ENCODE measurements at regions not wholly inside any gene's neighbourhood (a gene's known extent, or its start where the extent isn't known, plus 50 kb on each side); places are given as distances from the start of the nearest gene placed in this dataset.

DNA sequence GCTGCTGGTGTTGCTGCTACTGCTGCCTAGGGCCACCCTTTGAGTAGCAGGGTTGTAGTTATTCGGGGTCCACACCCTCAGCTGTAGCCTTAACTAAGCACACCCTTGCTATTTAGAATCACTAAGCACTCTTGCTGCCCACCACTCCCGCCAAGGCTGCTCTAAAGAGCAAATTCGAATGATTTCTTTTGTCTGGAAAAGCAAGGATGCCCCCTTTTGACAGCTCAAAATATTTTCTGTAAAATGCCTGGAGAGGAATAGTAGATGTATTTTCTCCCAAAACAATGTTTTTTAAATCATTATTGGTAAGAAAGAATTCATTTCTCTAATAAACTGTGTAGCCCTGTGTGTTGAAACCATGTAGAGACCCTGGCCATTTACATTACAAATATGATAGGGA, 80.8 kb upstream of the PAPOLG start:
- in situ Hi-C loops (cut with MboI), result no loop called here
- no peak overlapping the region for H3K4me2 ChIP-seq (ENCODE audit: control insufficient read depth, insufficient read depth)

DNA sequence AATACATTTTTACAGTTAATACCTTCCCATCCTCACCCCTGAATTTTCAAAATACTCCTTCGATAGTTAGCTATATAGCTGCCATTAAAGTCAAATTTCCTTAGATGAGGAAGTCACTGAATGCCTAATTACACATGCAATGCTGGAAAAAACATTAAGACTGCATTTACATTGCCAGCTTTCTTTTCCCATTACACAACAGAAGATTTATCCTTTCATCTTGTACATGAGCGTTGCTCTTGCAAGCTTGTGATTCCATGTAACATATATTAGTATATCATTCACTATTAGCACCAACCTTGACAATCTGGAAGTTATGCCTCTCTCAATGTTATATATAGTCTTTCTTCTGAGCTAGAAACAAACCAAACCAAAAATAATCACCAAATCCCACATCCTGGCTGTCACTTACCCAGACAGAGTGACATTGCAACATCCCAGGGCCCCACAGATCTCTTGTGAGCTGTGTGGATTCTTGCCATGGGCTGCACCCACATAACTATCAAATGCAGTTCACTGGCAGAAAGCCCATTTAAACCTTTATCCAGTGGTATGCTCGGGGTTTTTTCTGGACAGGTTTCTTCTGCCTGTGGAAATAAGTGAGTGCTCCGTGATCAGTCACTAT, 79.2 kb upstream of the PAPOLG start:
- in situ Hi-C loops (cut with MboI), result no loop called here
- H2AFZ ChIP-seq (ENCODE audit: control insufficient read depth, low read depth, low read length), result no peak overlapping the region
- no peak for TF ChIP-seq PAX8 (IDR thresholded peaks at IDR 0.05)
- no peak for TF ChIP-seq RFX5 (IDR thresholded peaks at IDR 0.05; ENCODE audit: low read depth, low read length)
- TF ChIP-seq POLR2AphosphoS2 (IDR thresholded peaks at IDR 0.05; ENCODE audit: low read depth, low read length), result no peak
- no peak for TF ChIP-seq EED (IDR thresholded peaks at IDR 0.05; ENCODE audit: low read depth)
- no peak for TF ChIP-seq NRF1 (conservative IDR thresholded peaks at IDR 0.05; ENCODE audit: low read depth, low read length)
- TF ChIP-seq IKZF2 (IDR thresholded peaks at IDR 0.05), result no peak
- no peak for TF ChIP-seq CBFB (IDR thresholded peaks at IDR 0.05; ENCODE audit: low read depth)
- no peak for TF ChIP-seq ZNF24 (IDR thresholded peaks at IDR 0.05)
- TF ChIP-seq GABPA (IDR thresholded peaks at IDR 0.05; ENCODE audit: low read depth), result no peak
- TF ChIP-seq, protein P1, sequence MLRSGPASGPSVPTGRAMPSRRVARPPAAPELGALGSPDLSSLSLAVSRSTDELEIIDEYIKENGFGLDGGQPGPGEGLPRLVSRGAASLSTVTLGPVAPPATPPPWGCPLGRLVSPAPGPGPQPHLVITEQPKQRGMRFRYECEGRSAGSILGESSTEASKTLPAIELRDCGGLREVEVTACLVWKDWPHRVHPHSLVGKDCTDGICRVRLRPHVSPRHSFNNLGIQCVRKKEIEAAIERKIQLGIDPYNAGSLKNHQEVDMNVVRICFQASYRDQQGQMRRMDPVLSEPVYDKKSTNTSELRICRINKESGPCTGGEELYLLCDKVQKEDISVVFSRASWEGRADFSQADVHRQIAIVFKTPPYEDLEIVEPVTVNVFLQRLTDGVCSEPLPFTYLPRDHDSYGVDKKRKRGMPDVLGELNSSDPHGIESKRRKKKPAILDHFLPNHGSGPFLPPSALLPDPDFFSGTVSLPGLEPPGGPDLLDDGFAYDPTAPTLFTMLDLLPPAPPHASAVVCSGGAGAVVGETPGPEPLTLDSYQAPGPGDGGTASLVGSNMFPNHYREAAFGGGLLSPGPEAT (IDR thresholded peaks at IDR 0.05; ENCODE audit: low read depth), result no peak
- TF ChIP-seq STAT1 (conservative IDR thresholded peaks at IDR 0.05), result no peak
- no peak for TF ChIP-seq MYB (IDR thresholded peaks at IDR 0.05; ENCODE audit: borderline replicate concordance, low read depth, low read length)
- 14% methylated on average over 4 of the region's 4 CpGs for WGBS (ENCODE audit: insufficient coverage, insufficient replicate concordance, low lambda C conversion rate, missing lambda C conversion rate)
- no peak overlapping the region for H3K4me3 ChIP-seq
- H3K27ac ChIP-seq (ENCODE audit: control insufficient read depth, insufficient read depth), result no peak overlapping the region
- no peak overlapping the region for H3K9ac ChIP-seq (ENCODE audit: control insufficient read depth, insufficient read depth, low read length)
- POLR2A ChIA-PET, result interaction anchor here (0.6 kb wide), 1 partner anchor 146 kb away, joined by 6 read pairs; no protein-coding TSS in a partner anchor
- no peaks in the 10 kb centered on the region for H3K79me2 ChIP-seq (ENCODE audit: control insufficient read depth, insufficient read depth, low read length)
- ATAC-seq (no peak), FAIRE-seq (no peak), DNase-seq (ENCODE audit: low read depth, low spot score) (no peak)
- intact Hi-C loops (cut with micrococcal nuclease; ENCODE audit: unreplicated experiment), result no loop called here
- no peaks in the 10 kb centered on the region for H4K20me1 ChIP-seq (ENCODE audit: control insufficient read depth, insufficient read depth)
- H3K27me3 ChIP-seq (replicated peaks in 1 of 2; ENCODE audit: control insufficient read depth in 2 of 2, insufficient read depth in 2 of 2, low read length in 1 of 2), result no peaks in the 10 kb centered on the region
- CTCF ChIA-PET, result interaction anchor here (0.8 to 4.1 kb wide), 5 partner anchors 11 to 115 kb away, joined by 3 to 46 read pairs (median 4); no protein-coding TSS in a partner anchor
- RAD21 ChIA-PET (ENCODE audit: unreplicated experiment), result no interaction called here
- H3K36me3 ChIP-seq (ENCODE audit: control insufficient read depth in 2 of 2, insufficient read depth in 2 of 2, low read length in 1 of 2), result no peaks in the 10 kb centered on the region
- H3K4me1 ChIP-seq (ENCODE audit: control insufficient read depth, insufficient read depth, low read length), result peaks cover 3% of the 10 kb centered on the region; the same call in 1 of the 2 replicates
- H3K9me3 ChIP-seq (replicated peaks; ENCODE audit: control insufficient read depth, insufficient read depth, low read length), result no peaks in the 10 kb centered on the region
- no TSS peak for BruUV-seq (replicated peaks)
- H3K4me2 ChIP-seq (ENCODE audit: control insufficient read depth, insufficient read depth), result no peak overlapping the region
- SMC1A ChIA-PET (ENCODE audit: uncharacterized antibody, unreplicated experiment), result interaction anchor here (0.5 to 1.3 kb wide), 2 partner anchors 23 to 111 kb away, joined by 3 read pairs; no protein-coding TSS in a partner anchor

More for the DNA sequence above, 80.8 kb upstream of the PAPOLG start:
- no TSS peak for BruUV-seq (replicated peaks)
- WGBS (ENCODE audit: insufficient coverage, insufficient replicate concordance, low lambda C conversion rate, missing lambda C conversion rate), result 15% methylated on average over 3 of the region's 3 CpGs
- H3K27ac ChIP-seq (ENCODE audit: control insufficient read depth, insufficient read depth), result no peak overlapping the region
- H4K20me1 ChIP-seq (ENCODE audit: control insufficient read depth, insufficient read depth), result no peaks in the 10 kb centered on the region
- intact Hi-C loops (cut with micrococcal nuclease; ENCODE audit: unreplicated experiment), result no loop called here
- H3K4me1 ChIP-seq (ENCODE audit: control insufficient read depth, insufficient read depth, low read length), result peaks cover 3% of the 10 kb centered on the region; the same call in 1 of the 2 replicates
- H3K9ac ChIP-seq (ENCODE audit: control insufficient read depth, insufficient read depth, low read length), result no peak overlapping the region
- H3K27me3 ChIP-seq (replicated peaks in 1 of 2; ENCODE audit: control insufficient read depth in 2 of 2, insufficient read depth in 2 of 2, low read length in 1 of 2), result no peaks in the 10 kb centered on the region
- no peaks in the 10 kb centered on the region for H3K79me2 ChIP-seq (ENCODE audit: control insufficient read depth, insufficient read depth, low read length)
- SMC1A ChIA-PET (ENCODE audit: uncharacterized antibody, unreplicated experiment), result interaction anchor here (0.6 to 1.6 kb wide), 4 partner anchors 93 to 1118 kb away, joined by 3 to 7 read pairs (median 3); no protein-coding TSS in a partner anchor
- FAIRE-seq, result no peak
- DNase-seq (ENCODE audit: low read depth, low spot score), result no peak
- H2AFZ ChIP-seq (ENCODE audit: control insufficient read depth, low read depth, low read length), result no peak overlapping the region
- TF ChIP-seq ETV6 (conservative IDR thresholded peaks at IDR 0.05 in 1 of 2, IDR thresholded peaks at IDR 0.05 in 1 of 2; ENCODE audit: borderline replicate concordance in 1 of 2, low read depth in 1 of 2), result no peak
- TF ChIP-seq, protein P2, sequence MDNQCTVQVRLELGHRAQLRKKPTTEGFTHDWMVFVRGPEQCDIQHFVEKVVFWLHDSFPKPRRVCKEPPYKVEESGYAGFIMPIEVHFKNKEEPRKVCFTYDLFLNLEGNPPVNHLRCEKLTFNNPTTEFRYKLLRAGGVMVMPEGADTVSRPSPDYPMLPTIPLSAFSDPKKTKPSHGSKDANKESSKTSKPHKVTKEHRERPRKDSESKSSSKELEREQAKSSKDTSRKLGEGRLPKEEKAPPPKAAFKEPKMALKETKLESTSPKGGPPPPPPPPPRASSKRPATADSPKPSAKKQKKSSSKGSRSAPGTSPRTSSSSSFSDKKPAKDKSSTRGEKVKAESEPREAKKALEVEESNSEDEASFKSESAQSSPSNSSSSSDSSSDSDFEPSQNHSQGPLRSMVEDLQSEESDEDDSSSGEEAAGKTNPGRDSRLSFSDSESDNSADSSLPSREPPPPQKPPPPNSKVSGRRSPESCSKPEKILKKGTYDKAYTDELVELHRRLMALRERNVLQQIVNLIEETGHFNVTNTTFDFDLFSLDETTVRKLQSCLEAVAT (IDR thresholded peaks at IDR 0.05), result no peak
- no peak for TF ChIP-seq TCF7 (IDR thresholded peaks at IDR 0.05; ENCODE audit: borderline replicate concordance)
- no peak for TF ChIP-seq POU2F2 (IDR thresholded peaks at IDR 0.05; ENCODE audit: borderline replicate concordance, low read depth, low read length)
- no peaks in the 10 kb centered on the region for H3K9me3 ChIP-seq (replicated peaks; ENCODE audit: control insufficient read depth, insufficient read depth, low read length)
- POLR2A ChIA-PET, result no interaction called here
- RAD21 ChIA-PET (ENCODE audit: unreplicated experiment), result interaction anchor here (1.2 to 1.4 kb wide), 3 partner anchors 34 to 324 kb away, joined by 3 read pairs; no protein-coding TSS in a partner anchor
- no peaks in the 10 kb centered on the region for H3K36me3 ChIP-seq (ENCODE audit: control insufficient read depth in 2 of 2, insufficient read depth in 2 of 2, low read length in 1 of 2)
- CTCF ChIA-PET, result interaction anchor here (0.6 to 4.9 kb wide), 28 partner anchors 12 to 1912 kb away, joined by 3 to 46 read pairs (median 4); no protein-coding TSS in a partner anchor
- ATAC-seq, result no peak
- H3K4me3 ChIP-seq, result no peak overlapping the region

All from GM12878 (cell line).